GM13976 (cell line): ENCODE measurements at regions not wholly inside any gene's neighbourhood (a gene's known extent, or its start where the extent isn't known, plus 50 kb on each side); places are given as distances from the start of the nearest gene placed in this dataset.

Source experiments
- DNase-seq: peaks from one replicate; pipeline ENCODE4 v3.0.0; 2012; ENCODE audit warnings: low spot score
- in situ Hi-C: fragments of 300-500 bp; cut with MboI; formaldehyde crosslinking; loops from one replicate; pipeline ENCODE4 v1.12.0; 2022; ENCODE audit warnings: low sequenced_read_pairs, mixed read lengths, inconsistent platforms; ENCODE audit not compliant: unreplicated experiment
- TF ChIP-seq, protein P1 (sequence below): IDR thresholded peaks from 2 replicates; pipeline ENCODE4 v1.5.1; 2012; ENCODE audit warnings: borderline replicate concordance, mild to moderate bottlenecking; ENCODE audit not compliant: insufficient read depth; ENCODE audit errors: extremely low read depth, missing control alignments, control extremely low read depth

DNA sequence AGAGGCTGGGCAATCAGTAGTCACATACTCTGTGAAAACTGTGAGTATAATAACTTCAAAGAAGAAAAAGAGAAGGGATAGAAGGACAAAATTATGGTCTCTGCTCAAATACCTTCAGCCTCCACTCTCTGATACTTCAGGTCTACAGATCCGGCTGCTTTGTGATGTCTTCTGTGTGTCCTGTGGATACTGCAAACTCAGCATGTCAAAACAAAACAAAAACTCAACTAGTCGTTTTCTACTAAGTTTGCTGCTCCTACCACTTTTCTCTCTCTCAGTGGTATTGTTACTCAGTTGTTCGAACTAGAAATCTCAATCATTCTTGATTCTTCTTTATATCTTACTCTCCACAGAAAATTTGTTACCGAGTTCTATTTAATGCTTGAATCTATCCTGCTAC is 202.4 kb upstream of the ANK2 start:
- TF ChIP-seq, protein P1, sequence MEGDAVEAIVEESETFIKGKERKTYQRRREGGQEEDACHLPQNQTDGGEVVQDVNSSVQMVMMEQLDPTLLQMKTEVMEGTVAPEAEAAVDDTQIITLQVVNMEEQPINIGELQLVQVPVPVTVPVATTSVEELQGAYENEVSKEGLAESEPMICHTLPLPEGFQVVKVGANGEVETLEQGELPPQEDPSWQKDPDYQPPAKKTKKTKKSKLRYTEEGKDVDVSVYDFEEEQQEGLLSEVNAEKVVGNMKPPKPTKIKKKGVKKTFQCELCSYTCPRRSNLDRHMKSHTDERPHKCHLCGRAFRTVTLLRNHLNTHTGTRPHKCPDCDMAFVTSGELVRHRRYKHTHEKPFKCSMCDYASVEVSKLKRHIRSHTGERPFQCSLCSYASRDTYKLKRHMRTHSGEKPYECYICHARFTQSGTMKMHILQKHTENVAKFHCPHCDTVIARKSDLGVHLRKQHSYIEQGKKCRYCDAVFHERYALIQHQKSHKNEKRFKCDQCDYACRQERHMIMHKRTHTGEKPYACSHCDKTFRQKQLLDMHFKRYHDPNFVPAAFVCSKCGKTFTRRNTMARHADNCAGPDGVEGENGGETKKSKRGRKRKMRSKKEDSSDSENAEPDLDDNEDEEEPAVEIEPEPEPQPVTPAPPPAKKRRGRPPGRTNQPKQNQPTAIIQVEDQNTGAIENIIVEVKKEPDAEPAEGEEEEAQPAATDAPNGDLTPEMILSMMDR = no peak
- in situ Hi-C loops = no loop called here
- no peak for DNase-seq

DNA sequence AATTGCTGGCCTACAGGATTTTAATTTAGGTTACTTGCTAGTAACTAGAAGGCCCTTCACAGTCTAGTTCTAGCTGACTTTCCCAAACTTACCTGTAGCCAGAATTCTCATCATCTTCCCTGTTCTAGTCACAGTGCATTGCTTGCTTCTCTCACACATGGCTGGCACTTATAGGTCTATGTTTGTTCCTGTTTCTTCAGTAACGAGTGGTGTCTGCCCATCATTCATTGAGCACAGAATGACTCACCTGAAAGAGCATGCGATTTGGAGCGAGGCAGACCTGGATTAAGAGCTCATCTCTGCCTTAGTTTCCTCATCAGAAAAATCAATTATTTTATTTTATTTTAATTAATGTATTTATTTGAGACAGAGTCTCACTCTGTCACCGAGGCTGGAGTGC is 201.7 kb upstream of the ANK2 start:
- TF ChIP-seq, protein P1 = no peak
- in situ Hi-C loops = no loop called here
- no peak for DNase-seq

- TF ChIP-seq, protein P1 = no peak
- DNase-seq = no peak
- in situ Hi-C loops = no loop called here
Observed at GRCh38 chr4:112848911-112849310, 200.5 kb upstream of the ANK2 start.

DNA sequence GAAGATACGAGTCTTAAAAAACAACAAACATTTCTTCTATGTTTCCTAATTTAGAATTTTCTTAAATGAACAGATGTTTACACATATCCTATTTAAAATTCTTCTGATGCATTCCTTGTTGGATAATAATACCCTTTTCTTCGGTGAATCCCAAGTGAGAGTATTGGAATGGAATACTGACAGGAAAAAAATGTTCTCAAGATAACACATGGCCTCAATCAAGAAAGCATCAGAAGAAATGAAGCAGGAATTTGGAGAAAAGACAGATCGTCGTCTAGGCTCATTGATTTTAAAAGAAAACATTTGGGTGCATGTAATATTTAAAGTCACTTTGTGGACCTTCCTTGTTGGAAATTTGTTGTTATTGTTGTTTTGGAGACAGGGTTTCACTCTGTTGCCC is 196.9 kb upstream of the ANK2 start:
- TF ChIP-seq, protein P1 = no peak
- in situ Hi-C loops = no loop called here
- no peak for DNase-seq

DNA sequence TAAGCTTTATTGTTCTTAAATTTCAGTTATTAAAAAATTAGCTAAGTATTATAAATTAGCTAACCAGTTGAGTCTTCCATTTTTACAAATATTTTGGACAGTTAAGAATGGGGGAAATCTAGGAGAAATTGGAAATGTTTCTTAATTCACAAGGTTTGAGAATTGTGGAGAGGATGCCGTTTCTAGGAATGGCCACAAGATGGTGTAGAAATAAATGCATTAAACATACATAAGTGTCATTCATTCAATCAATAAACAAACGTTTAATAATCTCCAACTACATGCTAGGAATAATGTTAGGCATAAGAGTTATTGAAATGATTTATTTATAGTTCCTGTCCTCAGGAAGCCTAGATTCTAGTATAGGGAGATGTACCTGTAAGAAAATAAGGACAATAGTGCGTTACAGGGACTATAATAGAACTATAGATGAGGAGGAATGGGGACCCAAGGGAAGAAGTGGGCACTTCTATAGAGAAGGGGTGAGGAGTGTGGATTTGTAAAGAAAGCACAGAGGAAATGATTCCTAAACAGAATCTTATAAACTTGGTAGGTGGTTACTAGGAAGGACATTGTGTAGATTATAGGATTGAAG is 195.7 kb upstream of the ANK2 start:
- DNase-seq = no peak
- TF ChIP-seq, protein P1 = no peak
- in situ Hi-C loops = no loop called here

DNA sequence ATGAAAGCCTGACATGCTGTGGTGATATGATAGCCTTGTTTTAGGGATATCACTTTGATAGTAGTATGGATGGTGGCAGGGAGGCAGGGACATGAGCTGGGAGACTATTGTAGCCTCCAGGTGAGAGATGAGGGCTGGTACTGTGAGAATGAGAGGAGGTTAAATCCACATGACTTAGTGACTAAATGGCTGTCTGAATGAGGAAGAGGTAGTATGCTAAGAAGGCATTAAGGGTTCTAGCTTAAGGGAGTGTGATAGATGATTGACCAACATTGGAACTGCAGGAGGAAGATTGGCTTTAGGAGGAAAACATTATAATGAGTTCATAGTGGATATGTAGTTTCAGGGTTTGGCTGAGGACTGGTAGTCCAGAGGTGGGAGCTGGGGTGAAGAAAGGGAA is 195.0 kb upstream of the ANK2 start:
- TF ChIP-seq, protein P1 = no peak
- in situ Hi-C loops = no loop called here
- no peak for DNase-seq
